ENCODE measurements at regions not wholly inside any gene's neighbourhood (a gene's known extent, or its start where the extent isn't known, plus 50 kb on each side); places are given as distances from the start of the nearest gene placed in this dataset.

- H3F3A ChIP-seq (ENCODE audit: insufficient read depth), result no peaks in the 10 kb centered on the region
- H3K36me3 ChIP-seq (ENCODE audit: low read length), result no peaks in the 10 kb centered on the region
- no peak overlapping the region for H2AFZ ChIP-seq (ENCODE audit: low read depth, low read length, severe bottlenecking)
- H3K27ac ChIP-seq (ENCODE audit: low read depth, low read length), result no peak overlapping the region
- no peak overlapping the region for H3K4me3 ChIP-seq (ENCODE audit: insufficient read depth, low read length, poor library complexity, severe bottlenecking)
- no peak for TF ChIP-seq CTCF (IDR thresholded peaks at IDR 0.05; ENCODE audit: insufficient read depth, low read length, poor library complexity, severe bottlenecking)
- TF ChIP-seq EZH2phosphoT487 (conservative IDR thresholded peaks at IDR 0.05; ENCODE audit: low read length), result no peak
- H3K79me2 ChIP-seq (ENCODE audit: insufficient read depth, low read length), result no peaks in the 10 kb centered on the region
- H3K4me2 ChIP-seq (ENCODE audit: low read depth, low read length, poor library complexity, severe bottlenecking), result no peak overlapping the region
- no peaks in the 10 kb centered on the region for H3K9me3 ChIP-seq (ENCODE audit: insufficient read depth, low read length)
- no peak overlapping the region for H3K9ac ChIP-seq (ENCODE audit: low read length)
- no peaks in the 10 kb centered on the region for H3K9me2 ChIP-seq (replicated peaks; ENCODE audit: insufficient read depth, low read length)
- H3K27me3 ChIP-seq (ENCODE audit: low read length), result 0 out of 2 replicates have a peak, but pooled peaks cover 3% of the 10 kb centered on the region
- H4K20me1 ChIP-seq (ENCODE audit: low read depth, low read length), result no peaks in the 10 kb centered on the region
Measured at GRCh38 chr9:86732514-86733171, 214.7 kb downstream of the GAS1 start.

- Histone ChIP-seq H3K9ac (ENCODE audit: low read length) (no peak overlapping the region), H3K9me3 (ENCODE audit: insufficient read depth, low read length) (no peaks in the 10 kb centered on the region), H3K36me3 (ENCODE audit: low read length) (no peaks in the 10 kb centered on the region), H3K27me3 (ENCODE audit: low read length) (0 out of 2 replicates have a peak, but pooled peaks cover 3% of the 10 kb centered on the region), H3K4me2 (ENCODE audit: low read depth, low read length, poor library complexity, severe bottlenecking) (no peak overlapping the region), H3K4me3 (ENCODE audit: insufficient read depth, low read length, poor library complexity, severe bottlenecking) (no peak overlapping the region), H3K9me2 (replicated peaks; ENCODE audit: insufficient read depth, low read length) (no peaks in the 10 kb centered on the region), H4K20me1 (ENCODE audit: low read depth, low read length) (no peaks in the 10 kb centered on the region), H3K79me2 (ENCODE audit: insufficient read depth, low read length) (no peaks in the 10 kb centered on the region), H2AFZ (ENCODE audit: low read depth, low read length, severe bottlenecking) (no peak overlapping the region), H3F3A (ENCODE audit: insufficient read depth) (no peaks in the 10 kb centered on the region), H3K27ac (ENCODE audit: low read depth, low read length) (no peak overlapping the region)
- TF ChIP-seq CTCF (IDR thresholded peaks at IDR 0.05; ENCODE audit: insufficient read depth, low read length, poor library complexity, severe bottlenecking) (no peak), EZH2phosphoT487 (conservative IDR thresholded peaks at IDR 0.05; ENCODE audit: low read length) (no peak)
Measured at GRCh38 chr9:86731511-86732063, 215.7 kb downstream of the GAS1 start.

GRCh38 chr9:86730163-86730928 lies 217.0 kb downstream of the GAS1 start:
- no peaks in the 10 kb centered on the region for H3K9me3 ChIP-seq (ENCODE audit: insufficient read depth, low read length)
- TF ChIP-seq CTCF (IDR thresholded peaks at IDR 0.05; ENCODE audit: insufficient read depth, low read length, poor library complexity, severe bottlenecking) (no peak), EZH2phosphoT487 (conservative IDR thresholded peaks at IDR 0.05; ENCODE audit: low read length) (no peak)
- no peaks in the 10 kb centered on the region for H3K36me3 ChIP-seq (ENCODE audit: low read length)
- no peaks in the 10 kb centered on the region for H3K9me2 ChIP-seq (replicated peaks; ENCODE audit: insufficient read depth, low read length)
- no peaks in the 10 kb centered on the region for H4K20me1 ChIP-seq (ENCODE audit: low read depth, low read length)
- H3K4me2 ChIP-seq (ENCODE audit: low read depth, low read length, poor library complexity, severe bottlenecking), result no peak overlapping the region
- no peak overlapping the region for H3K9ac ChIP-seq (ENCODE audit: low read length)
- H2AFZ ChIP-seq (ENCODE audit: low read depth, low read length, severe bottlenecking), result no peak overlapping the region
- 0 out of 2 replicates have a peak, but pooled peaks cover 3% of the 10 kb centered on the region for H3K27me3 ChIP-seq (ENCODE audit: low read length)
- no peaks in the 10 kb centered on the region for H3K79me2 ChIP-seq (ENCODE audit: insufficient read depth, low read length)
- no peak overlapping the region for H3K27ac ChIP-seq (ENCODE audit: low read depth, low read length)
- no peaks in the 10 kb centered on the region for H3F3A ChIP-seq (ENCODE audit: insufficient read depth)
- no peak overlapping the region for H3K4me3 ChIP-seq (ENCODE audit: insufficient read depth, low read length, poor library complexity, severe bottlenecking)
